ENCODE measurements at regions not wholly inside any gene's neighbourhood (a gene's known extent, or its start where the extent isn't known, plus 50 kb on each side); places are given as distances from the start of the nearest gene placed in this dataset.
A peak's percentile ranks its signal among the peaks of the same experiment; 100 is the strongest.

DNA sequence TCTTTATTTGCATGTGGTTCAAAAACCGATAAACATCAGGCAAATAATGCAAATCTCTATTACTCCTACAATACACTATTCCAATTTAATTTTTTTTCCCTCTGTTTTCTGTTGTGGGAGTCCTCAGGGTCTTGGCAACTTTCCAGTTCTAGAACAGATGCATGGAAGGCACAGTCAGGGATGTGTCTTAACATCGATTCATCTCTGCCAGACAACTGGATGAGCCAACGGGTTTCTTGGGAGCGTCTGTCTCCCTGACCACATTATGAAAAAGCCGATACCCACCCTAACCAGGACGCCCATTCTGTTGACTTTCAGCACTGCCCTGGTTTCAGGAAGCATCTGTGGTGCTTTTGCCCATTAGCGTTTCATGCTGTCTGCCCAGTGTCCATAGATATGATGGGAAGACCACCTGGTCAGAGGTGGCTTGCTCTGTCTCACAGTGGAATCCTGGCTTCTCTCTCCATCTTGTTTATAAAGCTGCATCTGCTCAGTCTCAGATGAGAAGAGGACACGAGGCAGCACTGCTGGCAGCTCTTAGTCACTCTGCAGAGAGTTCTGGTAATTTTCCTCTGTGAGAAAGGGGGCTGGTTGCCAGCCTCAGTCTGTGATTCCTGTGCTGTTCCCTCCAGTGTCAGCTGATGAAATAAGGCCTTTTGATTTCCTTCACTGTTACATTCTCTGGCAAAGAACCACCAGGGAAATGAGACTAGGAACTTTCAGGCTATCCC is 57.9 kb upstream of the KCNE4 start:
- peak; percentile 63 for DNase-seq (ENCODE audit: low spot score)

DNA sequence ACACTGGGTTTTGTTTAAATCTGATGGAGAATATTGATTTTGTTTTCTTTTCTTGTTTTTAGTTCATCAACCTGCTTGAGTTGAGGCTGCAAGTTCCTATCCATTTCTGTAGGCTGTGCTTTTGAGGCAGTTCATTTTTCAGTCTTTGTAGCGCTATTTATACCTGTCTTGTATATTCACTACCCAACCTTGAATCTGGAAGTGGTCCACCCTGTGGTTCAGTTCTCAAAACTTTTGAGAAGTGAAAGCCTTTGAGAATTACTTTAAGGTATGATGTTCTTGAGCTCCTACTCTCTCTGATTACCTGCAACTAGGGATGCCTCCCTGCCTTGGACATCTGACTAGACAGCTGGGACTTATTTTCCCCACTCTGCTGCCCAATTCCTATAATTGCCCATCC is 53.5 kb upstream of the KCNE4 start:
- DNase-seq (ENCODE audit: low spot score), result no peak

DNA sequence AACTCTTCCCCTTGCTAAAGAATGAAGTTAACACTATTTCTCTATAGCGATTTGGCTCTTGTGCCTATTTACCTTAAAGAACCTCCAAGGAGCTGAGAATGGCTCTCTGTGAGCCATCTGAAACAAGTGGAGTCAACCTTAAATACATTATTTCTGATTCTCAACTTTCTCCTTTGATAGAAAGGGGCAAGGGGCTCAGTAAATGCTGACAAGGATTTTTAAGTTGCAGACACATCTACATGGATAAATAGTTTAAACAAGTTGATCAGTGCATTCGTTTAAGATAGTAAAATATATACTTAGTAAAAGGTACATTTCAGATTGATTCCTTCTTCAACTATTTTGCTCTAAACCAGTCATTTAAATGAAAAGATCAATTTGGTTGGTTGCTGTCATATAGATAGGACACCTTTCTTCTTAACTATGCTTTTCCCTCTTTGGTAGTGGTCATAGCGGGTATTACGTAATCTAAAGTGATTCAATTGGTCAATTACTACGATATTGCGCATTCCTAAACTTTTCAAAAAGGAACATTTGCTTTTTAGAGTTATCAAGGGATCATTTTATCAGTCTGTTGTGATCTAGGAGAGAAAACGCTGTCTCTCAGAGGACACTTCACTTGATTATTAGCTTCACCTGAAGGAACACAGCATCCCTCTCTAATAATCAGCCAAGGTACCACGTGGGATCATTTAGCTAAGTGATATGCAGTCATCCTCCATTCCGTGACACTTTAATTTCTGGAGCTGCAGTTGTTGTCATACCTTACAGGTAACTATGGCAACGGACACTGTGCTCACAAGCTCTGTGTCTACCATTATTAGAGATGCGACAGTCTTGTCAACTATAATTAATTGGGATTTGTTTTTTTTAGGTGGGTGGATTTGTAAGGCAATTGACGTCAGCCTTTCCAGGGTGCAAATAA is 50.9 kb upstream of the KCNE4 start:
- DNase-seq (ENCODE audit: low spot score), result no peak

DNA sequence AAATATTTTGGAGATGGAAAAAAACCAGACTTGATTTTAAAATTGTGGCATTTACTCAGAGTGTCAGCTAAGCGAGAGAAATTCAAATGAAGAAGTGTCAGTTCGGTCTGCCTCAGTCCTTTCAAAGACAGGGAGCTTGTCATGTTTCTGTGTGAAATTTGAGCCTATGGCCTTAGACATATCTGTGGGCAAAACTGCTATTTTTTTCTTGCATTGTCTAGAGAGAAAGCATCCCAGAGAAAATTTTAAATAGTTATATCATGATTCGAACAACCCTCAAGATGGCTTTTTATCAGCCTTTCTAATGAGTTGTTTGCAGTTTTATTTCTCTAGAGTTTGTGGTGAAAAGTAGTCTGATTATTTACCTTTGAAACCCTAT is 50.2 kb upstream of the KCNE4 start:
- DNase-seq (ENCODE audit: low spot score), result no peak
